Lower leg skin (tissue), 4 donors: ENCODE measurements at regions not wholly inside any gene's neighbourhood (a gene's known extent, or its start where the extent isn't known, plus 50 kb on each side); places are given as distances from the start of the nearest gene placed in this dataset.
A peak's percentile ranks its signal among the peaks of the same experiment; 100 is the strongest.

Source experiments
- DNase-seq, 2 donors: peaks; one replicate each; pipeline ENCODE4 v3.0.0-alpha.2; 2019; ENCODE audit warnings: low spot score in 2 of 2
- H3K4me3 ChIP-seq: fragments of 200-600 bp; sonication (generic); 2 replicates; pipeline ENCODE4 v1.5.1; 2017; ENCODE audit warnings: mild to moderate bottlenecking, low read depth; ENCODE audit not compliant: poor library complexity, severe bottlenecking
- CTCF ChIP-seq, 3 donors: fragments of 450-650 bp; IDR thresholded peaks; one replicate each; pipeline ENCODE4 v1.5.1; 2016; ENCODE audit warnings: antibody characterized with exemption in 3 of 3, mild to moderate bottlenecking in 3 of 3, moderate library complexity in 2 of 3
- POLR2A ChIP-seq, 2 donors: fragments of 450-650 bp; IDR thresholded peaks; one replicate each; pipeline ENCODE4 v1.6.1; 2016 to 2017; ENCODE audit warnings: antibody characterized with exemption in 2 of 2, mild to moderate bottlenecking in 1 of 2, moderate library complexity in 1 of 2
- WGBS, 2 donors: methylation state at CpG; one replicate each; pipeline ENCODE4 v1.1.5; 2018; 5-methylcytosine and 5-hydroxymethylcytosine counted together
- intact Hi-C: fragments of 100-400 bp; cut with DNase I; formaldehyde crosslinking; loops from one replicate; pipeline ENCODE4 v1.15.0; 2023; ENCODE audit warnings: low total_unique reads

- intact Hi-C loops = no loop called here
- TF ChIP-seq POLR2A (IDR thresholded peaks at IDR 0.05) (no peak), CTCF (IDR thresholded peaks at IDR 0.05) (no peak)
- H3K4me3 ChIP-seq = no peak overlapping the region
- 69 to 77% methylated on average over 8 of the region's 8 CpGs for WGBS, 2 donors
- no peak for DNase-seq
Observed at GRCh38 chr11:115684699-115685098, 180.5 kb upstream of the CADM1 start.

- TF ChIP-seq CTCF (IDR thresholded peaks at IDR 0.05) (no peak), POLR2A (IDR thresholded peaks at IDR 0.05) (no peak)
- intact Hi-C loops = no loop called here
- WGBS, 2 donors = 94% methylated on average over 2 of the region's 2 CpGs
- no peak overlapping the region for H3K4me3 ChIP-seq
- DNase-seq = no peak
Observed at GRCh38 chr11:115684135-115684534, 179.9 kb upstream of the CADM1 start.

- H3K4me3 ChIP-seq = no peak overlapping the region
- no peak for DNase-seq
- TF ChIP-seq CTCF (IDR thresholded peaks at IDR 0.05) (no peak), POLR2A (IDR thresholded peaks at IDR 0.05) (no peak)
- intact Hi-C loops = no loop called here
- WGBS, 2 donors = 81 to 98% methylated on average over 3 of the region's 3 CpGs
Observed at GRCh38 chr11:115682888-115683287, 178.7 kb upstream of the CADM1 start.

GRCh38 chr11:115682101-115682500 is 177.9 kb upstream of the CADM1 start:
- no peak for DNase-seq
- TF ChIP-seq POLR2A (IDR thresholded peaks at IDR 0.05) (no peak), CTCF (IDR thresholded peaks at IDR 0.05) (no peak)
- no peak overlapping the region for H3K4me3 ChIP-seq
- intact Hi-C loops = no loop called here
- 83% methylated on average over 5 of the region's 5 CpGs for WGBS, 2 donors

GRCh38 chr11:115679945-115680344 is 175.7 kb upstream of the CADM1 start:
- 83 to 84% methylated on average over 4 of the region's 4 CpGs for WGBS, 2 donors
- intact Hi-C loops = no loop called here
- no peak overlapping the region for H3K4me3 ChIP-seq
- DNase-seq = peak in 1 of 2 donors; percentile 29
- TF ChIP-seq CTCF (IDR thresholded peaks at IDR 0.05) (no peak), POLR2A (IDR thresholded peaks at IDR 0.05) (no peak)

DNA sequence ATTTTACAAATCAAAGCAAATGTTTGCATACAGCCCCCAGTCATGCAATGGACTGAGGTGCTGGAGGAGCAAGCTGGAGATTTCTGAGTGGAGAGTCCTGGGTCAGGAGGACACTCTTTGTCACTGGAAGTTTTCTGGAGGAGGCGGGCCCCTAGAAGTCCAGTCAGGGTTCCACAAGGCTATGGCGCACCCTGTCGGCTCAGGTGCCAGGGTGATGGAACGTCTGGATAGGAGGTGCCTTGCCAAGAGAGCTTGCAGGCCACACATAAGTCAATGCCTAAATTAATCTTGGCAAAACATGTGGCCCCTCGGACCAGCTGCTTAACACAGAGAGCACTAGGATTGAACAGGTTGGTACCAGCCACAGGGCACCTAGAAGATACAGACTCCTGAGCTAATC is 174.7 kb upstream of the CADM1 start:
- peak in 1 of 2 donors; percentile 53 for DNase-seq
- TF ChIP-seq CTCF (IDR thresholded peaks at IDR 0.05) (no peak), POLR2A (IDR thresholded peaks at IDR 0.05) (no peak)
- 84% methylated on average over 5 of the region's 5 CpGs for WGBS, 2 donors
- intact Hi-C loops = no loop called here
- no peak overlapping the region for H3K4me3 ChIP-seq
